ENCODE measurements at regions not wholly inside any gene's neighbourhood (a gene's known extent, or its start where the extent isn't known, plus 50 kb on each side); places are given as distances from the start of the nearest gene placed in this dataset.

GRCh38 chr1:91616712-91617111 lies 116.1 kb downstream of the CDC7 start:
- Histone ChIP-seq H3K4me3 (ENCODE audit: low read depth, low read length) (no peak overlapping the region), H3K27me3 (ENCODE audit: control insufficient read depth, insufficient read depth, low read length) (no peaks in the 10 kb centered on the region), H3K36me3 (ENCODE audit: control insufficient read depth, insufficient read depth, low read length) (no peaks in the 10 kb centered on the region)
- TF ChIP-seq, protein P1, sequence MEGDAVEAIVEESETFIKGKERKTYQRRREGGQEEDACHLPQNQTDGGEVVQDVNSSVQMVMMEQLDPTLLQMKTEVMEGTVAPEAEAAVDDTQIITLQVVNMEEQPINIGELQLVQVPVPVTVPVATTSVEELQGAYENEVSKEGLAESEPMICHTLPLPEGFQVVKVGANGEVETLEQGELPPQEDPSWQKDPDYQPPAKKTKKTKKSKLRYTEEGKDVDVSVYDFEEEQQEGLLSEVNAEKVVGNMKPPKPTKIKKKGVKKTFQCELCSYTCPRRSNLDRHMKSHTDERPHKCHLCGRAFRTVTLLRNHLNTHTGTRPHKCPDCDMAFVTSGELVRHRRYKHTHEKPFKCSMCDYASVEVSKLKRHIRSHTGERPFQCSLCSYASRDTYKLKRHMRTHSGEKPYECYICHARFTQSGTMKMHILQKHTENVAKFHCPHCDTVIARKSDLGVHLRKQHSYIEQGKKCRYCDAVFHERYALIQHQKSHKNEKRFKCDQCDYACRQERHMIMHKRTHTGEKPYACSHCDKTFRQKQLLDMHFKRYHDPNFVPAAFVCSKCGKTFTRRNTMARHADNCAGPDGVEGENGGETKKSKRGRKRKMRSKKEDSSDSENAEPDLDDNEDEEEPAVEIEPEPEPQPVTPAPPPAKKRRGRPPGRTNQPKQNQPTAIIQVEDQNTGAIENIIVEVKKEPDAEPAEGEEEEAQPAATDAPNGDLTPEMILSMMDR (IDR thresholded peaks at IDR 0.05; ENCODE audit: insufficient read depth, low read length, poor library complexity, severe bottlenecking): no peak
- no peak for DNase-seq (ENCODE audit: low read depth)

GRCh38 chr1:91617285-91617765 lies 116.7 kb downstream of the CDC7 start:
- TF ChIP-seq, protein P1 (IDR thresholded peaks at IDR 0.05; ENCODE audit: insufficient read depth, low read length, poor library complexity, severe bottlenecking): peak; percentile 27
- no peak overlapping the region for H3K4me3 ChIP-seq (ENCODE audit: low read depth, low read length)
- H3K27me3 ChIP-seq (ENCODE audit: control insufficient read depth, insufficient read depth, low read length): no peaks in the 10 kb centered on the region
- no peak for DNase-seq (ENCODE audit: low read depth)
- H3K36me3 ChIP-seq (ENCODE audit: control insufficient read depth, insufficient read depth, low read length): no peaks in the 10 kb centered on the region

DNA sequence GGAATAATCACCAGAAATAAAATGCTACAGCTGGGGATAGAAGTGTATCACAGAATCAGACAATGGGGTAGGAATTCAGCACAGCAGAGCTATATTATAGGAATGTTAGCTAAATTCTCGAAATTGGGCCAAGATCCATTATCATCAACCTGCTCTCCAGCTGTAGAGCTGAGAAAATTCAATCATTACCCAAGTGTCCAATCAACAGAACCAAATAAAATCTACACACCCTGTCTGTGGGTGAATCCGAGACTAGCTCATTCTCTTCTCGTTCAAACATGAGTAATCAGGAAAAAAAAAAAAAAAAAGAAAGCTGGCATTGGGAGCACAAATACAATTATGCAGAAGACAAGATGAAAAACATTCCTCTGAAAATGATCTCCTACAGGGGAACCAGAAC lies 119.2 kb downstream of the CDC7 start:
- no peaks in the 10 kb centered on the region for H3K36me3 ChIP-seq (ENCODE audit: control insufficient read depth, insufficient read depth, low read length)
- TF ChIP-seq, protein P1 (IDR thresholded peaks at IDR 0.05; ENCODE audit: insufficient read depth, low read length, poor library complexity, severe bottlenecking): no peak

GRCh38 chr1:91621360-91621759 lies 120.7 kb downstream of the CDC7 start:
- no peak for DNase-seq (ENCODE audit: low read depth)
- Histone ChIP-seq H3K27me3 (ENCODE audit: control insufficient read depth, insufficient read depth, low read length) (no peaks in the 10 kb centered on the region), H3K4me3 (ENCODE audit: low read depth, low read length) (no peak overlapping the region), H3K36me3 (ENCODE audit: control insufficient read depth, insufficient read depth, low read length) (no peaks in the 10 kb centered on the region)
- TF ChIP-seq, protein P1 (IDR thresholded peaks at IDR 0.05; ENCODE audit: insufficient read depth, low read length, poor library complexity, severe bottlenecking): no peak

More for the DNA sequence above, 119.2 kb downstream of the CDC7 start:
- DNase-seq (ENCODE audit: low read depth): no peak
- H3K27me3 ChIP-seq (ENCODE audit: control insufficient read depth, insufficient read depth, low read length): no peaks in the 10 kb centered on the region
- no peak overlapping the region for H3K4me3 ChIP-seq (ENCODE audit: low read depth, low read length)

GRCh38 chr1:91621907-91622306 lies 121.3 kb downstream of the CDC7 start:
- Histone ChIP-seq H3K27me3 (ENCODE audit: control insufficient read depth, insufficient read depth, low read length) (no peaks in the 10 kb centered on the region), H3K4me3 (ENCODE audit: low read depth, low read length) (no peak overlapping the region), H3K36me3 (ENCODE audit: control insufficient read depth, insufficient read depth, low read length) (no peaks in the 10 kb centered on the region)
- DNase-seq (ENCODE audit: low read depth): no peak
- TF ChIP-seq, protein P1 (IDR thresholded peaks at IDR 0.05; ENCODE audit: insufficient read depth, low read length, poor library complexity, severe bottlenecking): no peak

DNA sequence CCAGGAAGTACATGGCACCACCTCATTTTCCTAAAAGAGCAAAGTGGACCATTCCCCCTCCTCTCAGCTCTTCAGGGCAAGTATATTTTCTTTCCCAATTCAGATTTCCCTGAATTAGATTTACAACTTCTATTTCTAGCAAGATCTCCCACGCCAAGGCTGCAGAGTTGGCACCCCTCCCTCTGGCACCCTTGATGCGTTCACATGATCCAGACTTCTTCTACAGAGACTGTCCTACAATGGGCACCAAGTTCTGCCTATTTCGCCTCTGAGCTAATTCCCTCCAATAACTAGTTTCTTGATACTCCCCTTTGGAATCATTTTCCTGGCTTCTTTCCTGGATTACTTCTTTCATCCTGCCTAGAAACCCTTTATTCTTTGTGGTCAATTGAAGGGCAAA lies 122.0 kb downstream of the CDC7 start:
- no peaks in the 10 kb centered on the region for H3K27me3 ChIP-seq (ENCODE audit: control insufficient read depth, insufficient read depth, low read length)
- TF ChIP-seq, protein P1 (IDR thresholded peaks at IDR 0.05; ENCODE audit: insufficient read depth, low read length, poor library complexity, severe bottlenecking): no peak
- DNase-seq (ENCODE audit: low read depth): no peak

More for the DNA sequence above, 122.0 kb downstream of the CDC7 start:
- H3K4me3 ChIP-seq (ENCODE audit: low read depth, low read length): no peak overlapping the region
- H3K36me3 ChIP-seq (ENCODE audit: control insufficient read depth, insufficient read depth, low read length): no peaks in the 10 kb centered on the region
